Neural progenitor cell (in vitro differentiated cells): ENCODE measurements at regions not wholly inside any gene's neighbourhood (a gene's known extent, or its start where the extent isn't known, plus 50 kb on each side); places are given as distances from the start of the nearest gene placed in this dataset.
"Not testable (repeated sequence)": the region's sequence is repeated elsewhere in the genome, so short reads cannot be mapped to it uniquely, and the experiment has no call there.

Source experiments
- DNase-seq: peaks from one replicate; pipeline ENCODE4 v3.0.0-alpha.2; 2016; ENCODE audit warnings: low spot score
- H2AFZ ChIP-seq: fragments of 200-600 bp; sonication (generic); replicated peaks from 2 replicates; pipeline ENCODE4 v1.6.1; 2016; ENCODE audit warnings: antibody characterized with exemption
- H3F3A ChIP-seq: fragments of 200-600 bp; sonication (generic); 2 replicates; pipeline ENCODE4 v1.6.1; 2016; ENCODE audit warnings: antibody characterized with exemption, low read depth
- H3K27ac ChIP-seq: fragments of 200-600 bp; sonication (generic); 2 replicates; pipeline ENCODE4 v1.5.1; 2016; ENCODE audit warnings: mild to moderate bottlenecking
- H3K27me3 ChIP-seq: fragments of 200-600 bp; sonication (generic); 2 replicates; pipeline ENCODE4 v1.6.1; 2016; ENCODE audit warnings: mild to moderate bottlenecking, moderate library complexity
- H3K36me3 ChIP-seq: fragments of 200-600 bp; sonication (generic); 2 replicates; pipeline ENCODE4 v1.5.1; 2016
- H3K4me1 ChIP-seq: fragments of 200-600 bp; sonication (generic); 2 replicates; pipeline ENCODE4 v1.6.1; 2016; ENCODE audit warnings: mixed run types
- H3K4me2 ChIP-seq: fragments of 200-600 bp; sonication (generic); 2 replicates; pipeline ENCODE4 v1.6.1; 2016
- H3K4me3 ChIP-seq: fragments of 200-600 bp; sonication (generic); 2 replicates; pipeline ENCODE4 v1.5.1; 2016
- H3K79me2 ChIP-seq: fragments of 200-600 bp; sonication (generic); 2 replicates; pipeline ENCODE4 v1.6.1; 2016; ENCODE audit warnings: low read depth
- H3K9ac ChIP-seq: fragments of 200-600 bp; sonication (generic); 2 replicates; pipeline ENCODE4 v1.6.1; 2016
- H3K9me3 ChIP-seq: fragments of 200-600 bp; sonication (generic); 2 replicates; pipeline ENCODE4 v1.5.1; 2016; ENCODE audit warnings: low read depth
- H4K20me1 ChIP-seq: fragments of 200-600 bp; sonication (generic); 2 replicates; pipeline ENCODE4 v1.6.1; 2016; ENCODE audit warnings: low read depth
- H3K27ac Mint-ChIP-seq: 3 replicates; pipeline ENCODE4 v1.8.0; 2021; ENCODE audit warnings: mixed read lengths
- H3K27me3 Mint-ChIP-seq: 2 replicates; pipeline ENCODE4 v1.8.0; 2022; ENCODE audit warnings: low read depth, mild to moderate bottlenecking, inconsistent platforms, moderate library complexity, mixed read lengths; ENCODE audit not compliant: insufficient read depth
- H3K36me3 Mint-ChIP-seq: 3 replicates; pipeline ENCODE4 v1.8.0; 2021; ENCODE audit warnings: mixed read lengths
- H3K4me1 Mint-ChIP-seq: 3 replicates; pipeline ENCODE4 v1.8.0; 2021; ENCODE audit warnings: mixed read lengths
- H3K4me3 Mint-ChIP-seq: 3 replicates; pipeline ENCODE4 v1.8.0; 2021; ENCODE audit warnings: mild to moderate bottlenecking, moderate library complexity, mixed read lengths
- H3K9me3 Mint-ChIP-seq: 3 replicates; pipeline ENCODE4 v1.8.0; 2020; ENCODE audit warnings: mixed read lengths
- CTCF ChIP-seq: fragments of 200-600 bp; sonication (generic); IDR thresholded peaks from 2 replicates; pipeline ENCODE4 v1.5.1; 2017; ENCODE audit warnings: antibody characterized with exemption, mild to moderate bottlenecking
- EZH2 ChIP-seq: fragments of 200-600 bp; sonication (generic); IDR thresholded peaks from 2 replicates; pipeline ENCODE4 v1.6.1; 2017; ENCODE audit warnings: antibody characterized with exemption, mild to moderate bottlenecking, moderate library complexity
- EZH2phosphoT487 ChIP-seq: fragments of 200-600 bp; sonication (generic); IDR thresholded peaks from 2 replicates; pipeline ENCODE4 v1.6.1; 2017; ENCODE audit warnings: antibody characterized with exemption

- no peak overlapping the region for H3K27ac Mint-ChIP-seq
- Histone ChIP-seq H2AFZ (peak overlapping the region; percentile 10), H3K9ac (no peak overlapping the region), H3K4me2 (no peak overlapping the region), H4K20me1 (no peaks in the 10 kb centered on the region), H3K4me1 (no peaks in the 10 kb centered on the region), H3F3A (no peaks in the 10 kb centered on the region), H3K27ac (no peak overlapping the region), H3K4me3 (no peak overlapping the region), H3K9me3 (no peaks in the 10 kb centered on the region), H3K36me3 (no peaks in the 10 kb centered on the region), H3K27me3 (no peaks in the 10 kb centered on the region), H3K79me2 (no peaks in the 10 kb centered on the region)
- no peak for DNase-seq
- no peak overlapping the region for H3K4me3 Mint-ChIP-seq
- peaks cover 16% of the 10 kb centered on the region for H3K4me1 Mint-ChIP-seq
- H3K9me3 Mint-ChIP-seq, result no peaks in the 10 kb centered on the region
- no peak for TF ChIP-seq CTCF
- no peak for TF ChIP-seq EZH2phosphoT487
- no peak for TF ChIP-seq EZH2
- H3K27me3 Mint-ChIP-seq, result peaks cover 3% of the 10 kb centered on the region
- no peaks in the 10 kb centered on the region for H3K36me3 Mint-ChIP-seq
Observed at GRCh38 chr2:236919209-236919608, 166.5 kb upstream of the COPS8 start.

GRCh38 chr2:236919801-236920379 is 165.8 kb upstream of the COPS8 start:
- H3K4me1 Mint-ChIP-seq, result peaks cover 11% of the 10 kb centered on the region
- H2AFZ ChIP-seq, result peak overlapping the region; percentile 2
- not testable (repeated sequence) for H3K9me3 ChIP-seq, H3K27ac Mint-ChIP-seq, H3K4me1 ChIP-seq, H3K9me3 Mint-ChIP-seq, H3K4me3 ChIP-seq, H3F3A ChIP-seq, H3K4me2 ChIP-seq, H3K36me3 Mint-ChIP-seq, H3K4me3 Mint-ChIP-seq, H3K79me2 ChIP-seq, H3K27ac ChIP-seq, H3K27me3 Mint-ChIP-seq, H3K36me3 ChIP-seq, H4K20me1 ChIP-seq, H3K27me3 ChIP-seq, H3K9ac ChIP-seq, DNase-seq

- no peak for DNase-seq
- Mint-ChIP-seq H3K36me3 (no peaks in the 10 kb centered on the region), H3K4me3 (no peak overlapping the region), H3K27me3 (no peaks in the 10 kb centered on the region), H3K27ac (no peak overlapping the region), H3K4me1 (no peaks in the 10 kb centered on the region), H3K9me3 (no peaks in the 10 kb centered on the region)
- Histone ChIP-seq H3K27ac (no peak overlapping the region), H2AFZ (peak overlapping the region; percentile 3), H3K9me3 (no peaks in the 10 kb centered on the region), H3K36me3 (no peaks in the 10 kb centered on the region), H3K79me2 (no peaks in the 10 kb centered on the region), H3K9ac (no peak overlapping the region), H4K20me1 (no peaks in the 10 kb centered on the region), H3K27me3 (no peaks in the 10 kb centered on the region), H3F3A (no peaks in the 10 kb centered on the region), H3K4me3 (no peak overlapping the region), H3K4me1 (no peaks in the 10 kb centered on the region), H3K4me2 (no peak overlapping the region)
- TF ChIP-seq EZH2phosphoT487, result no peak
- no peak for TF ChIP-seq EZH2
- TF ChIP-seq CTCF, result no peak
Observed at GRCh38 chr2:236922061-236922460, 163.6 kb upstream of the COPS8 start.

- Histone ChIP-seq H4K20me1 (no peaks in the 10 kb centered on the region), H3K4me3 (no peak overlapping the region), H3K27ac (no peak overlapping the region), H3K36me3 (no peaks in the 10 kb centered on the region), H3K9ac (no peak overlapping the region), H3K9me3 (no peaks in the 10 kb centered on the region), H3K4me1 (no peaks in the 10 kb centered on the region), H2AFZ (no peak overlapping the region), H3K79me2 (no peaks in the 10 kb centered on the region), H3K27me3 (no peaks in the 10 kb centered on the region), H3K4me2 (no peak overlapping the region), H3F3A (no peaks in the 10 kb centered on the region)
- no peaks in the 10 kb centered on the region for H3K9me3 Mint-ChIP-seq
- no peak overlapping the region for H3K4me3 Mint-ChIP-seq
- H3K4me1 Mint-ChIP-seq, result peaks cover 5% of the 10 kb centered on the region
- no peak overlapping the region for H3K27ac Mint-ChIP-seq
- no peaks in the 10 kb centered on the region for H3K36me3 Mint-ChIP-seq
- no peak for DNase-seq
- TF ChIP-seq CTCF, result no peak
- TF ChIP-seq EZH2, result no peak
- no peak for TF ChIP-seq EZH2phosphoT487
- no peaks in the 10 kb centered on the region for H3K27me3 Mint-ChIP-seq
Observed at GRCh38 chr2:236928380-236929037, 157.2 kb upstream of the COPS8 start.
